C4-2B (cell line): ENCODE measurements at regions not wholly inside any gene's neighbourhood (a gene's known extent, or its start where the extent isn't known, plus 50 kb on each side); places are given as distances from the start of the nearest gene placed in this dataset.

Source experiments
- CTCF ChIP-seq: fragments of 450-650 bp; conservative IDR thresholded peaks from 2 replicates; pipeline ENCODE4 v1.5.1; 2017; ENCODE audit warnings: mild to moderate bottlenecking
- ZFX ChIP-seq: fragments of 450-650 bp; IDR thresholded peaks from 2 replicates; pipeline ENCODE4 v1.6.1; 2017

GRCh38 chr20:40821429-40821828 is 132.4 kb upstream of the MAFB start:
- TF ChIP-seq CTCF (no peak), ZFX (no peak)
